ENCODE measurements at regions not wholly inside any gene's neighbourhood (a gene's known extent, or its start where the extent isn't known, plus 50 kb on each side); places are given as distances from the start of the nearest gene placed in this dataset.

- Mint-ChIP-seq H3K27ac (ENCODE audit: low read depth) (peak overlapping the region; percentile 88), H3K4me3 (peak overlapping the region; percentile 80)
- ATAC-seq (replicated peaks; ENCODE audit: extremely low read depth, poor library complexity, severe bottlenecking): no peak
Measured at GRCh38 chr5:69043655-69043996, 50.2 kb upstream of the SLC30A5 start.

More at GRCh38 chr5:69043655-69043996, 50.2 kb upstream of the SLC30A5 start:
- H3K36me3 Mint-ChIP-seq (ENCODE audit: insufficient read depth): peaks cover 6% of the 10 kb centered on the region
- H3K27me3 Mint-ChIP-seq: no peaks in the 10 kb centered on the region
- DNase-seq (ENCODE audit: low spot score in 2 of 2): no peak
- H3K4me1 Mint-ChIP-seq: no peaks in the 10 kb centered on the region
- H3K9me3 Mint-ChIP-seq: no peaks in the 10 kb centered on the region
